GM19438 (cell line): ENCODE measurements at regions not wholly inside any gene's neighbourhood (a gene's known extent, or its start where the extent isn't known, plus 50 kb on each side); places are given as distances from the start of the nearest gene placed in this dataset.
"Not testable (repeated sequence)": the region's sequence is repeated elsewhere in the genome, so short reads cannot be mapped to it uniquely, and the experiment has no call there.

Experiments used
- ATAC-seq: cut with Tn5 transposase; IDR thresholded peaks from one replicate; pipeline ENCODE4 v1.9.1; 2021; ENCODE audit warnings: low read depth; ENCODE audit not compliant: unreplicated experiment

DNA sequence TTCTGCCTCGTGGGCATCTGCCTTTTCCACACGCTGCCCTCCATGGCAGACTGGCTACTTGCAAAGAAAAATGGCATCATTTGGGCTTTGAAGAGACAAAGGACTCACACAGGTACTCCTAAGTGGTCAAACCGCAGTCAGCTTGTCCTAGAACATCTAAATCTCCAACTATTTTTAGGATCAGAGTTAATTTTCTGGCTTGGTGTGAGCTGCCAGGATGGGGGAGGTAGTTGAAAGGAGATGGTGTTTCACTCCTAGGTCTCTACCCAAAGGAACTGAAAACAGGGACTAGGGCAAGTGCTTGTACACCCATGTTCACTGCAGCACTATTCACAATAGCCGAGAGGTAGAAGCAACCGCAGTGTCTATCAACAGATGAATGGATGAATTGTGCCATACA is 107.9 kb upstream of the ATL2 start:
- no peak for ATAC-seq

GRCh38 chr2:38483776-38484501 is 106.9 kb upstream of the ATL2 start:
- ATAC-seq: no peak

DNA sequence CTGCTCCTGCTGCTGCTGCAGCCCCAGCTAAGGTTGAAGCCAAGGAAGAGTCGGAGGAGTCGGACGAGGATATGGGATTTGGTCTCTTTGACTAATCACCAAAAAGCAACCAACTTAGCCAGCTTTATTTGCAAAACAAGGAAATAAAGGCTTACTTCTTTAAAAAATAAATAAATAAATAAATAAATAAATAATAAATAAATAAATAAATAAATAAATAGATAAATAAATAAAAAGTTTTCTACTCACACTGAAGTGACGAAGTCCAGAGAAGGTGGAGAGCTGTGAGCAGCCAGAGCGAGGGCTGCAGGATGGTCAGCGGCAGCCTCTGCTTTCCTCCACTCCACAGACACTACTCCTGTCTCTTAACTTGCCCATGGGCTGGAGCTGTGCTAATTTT is 105.6 kb upstream of the ATL2 start:
- not testable (repeated sequence) for ATAC-seq

DNA sequence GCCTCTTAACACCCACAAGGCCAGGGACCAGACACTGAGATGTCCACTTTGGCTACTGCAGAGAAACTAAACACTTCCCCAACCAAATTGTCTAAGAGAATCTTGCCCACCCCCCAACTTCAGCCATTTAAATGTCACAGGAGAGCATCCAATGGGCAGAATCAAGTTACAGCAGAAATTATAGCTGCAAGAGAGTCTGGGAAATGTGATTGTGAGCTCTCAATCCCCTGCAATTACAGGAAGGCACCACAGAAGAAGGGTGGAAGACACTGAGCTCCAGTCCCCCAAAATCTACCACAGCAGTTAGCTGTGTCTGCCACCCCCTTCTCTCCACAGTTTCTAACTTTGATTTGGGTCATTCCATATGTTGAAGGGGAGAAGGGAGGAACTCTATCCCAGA is 103.5 kb upstream of the ATL2 start:
- ATAC-seq: no peak

DNA sequence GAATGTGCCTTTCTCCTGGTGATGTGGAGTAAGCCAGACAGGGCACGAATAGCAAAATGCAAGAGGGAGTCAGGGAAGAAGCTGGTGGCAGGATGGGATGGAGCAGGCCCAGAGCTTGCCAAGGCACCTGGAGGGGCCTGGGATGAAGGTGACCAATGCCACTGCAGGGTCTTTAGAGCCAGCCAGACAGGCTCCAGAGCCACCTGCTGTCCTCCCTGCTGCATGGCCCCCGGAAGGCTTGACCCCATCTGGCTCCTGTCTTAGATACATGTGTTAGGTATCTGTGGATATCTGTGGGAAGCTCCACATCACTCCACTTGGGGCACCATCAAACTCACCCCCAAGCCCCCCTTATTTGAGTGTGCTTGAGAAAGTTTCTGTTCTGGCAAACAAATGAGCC is 99.9 kb upstream of the ATL2 start:
- no peak for ATAC-seq

DNA sequence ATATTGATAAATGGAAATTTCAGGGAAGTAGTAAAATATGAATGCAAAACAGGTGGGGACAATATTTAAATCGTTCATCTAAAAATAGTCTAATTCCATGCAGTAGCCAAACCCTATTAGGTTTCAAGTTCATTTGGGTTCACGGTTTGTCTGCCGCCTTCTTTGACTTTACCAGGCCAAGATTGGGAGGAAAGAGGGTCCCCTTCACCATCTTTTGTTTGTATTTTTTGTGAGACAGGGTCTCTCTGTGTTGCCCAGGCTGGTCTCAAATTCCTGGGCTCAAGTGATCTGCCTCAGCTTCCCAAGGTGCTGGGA is 98.5 kb upstream of the ATL2 start:
- ATAC-seq: no peak

- ATAC-seq: no peak
These were observed 97.9 kb upstream of the ATL2 start for GRCh38 chr2:38474715-38475566.

- no peak for ATAC-seq
These were observed 97.0 kb upstream of the ATL2 start for GRCh38 chr2:38474021-38474456.

GRCh38 chr2:38473333-38474005 is 96.4 kb upstream of the ATL2 start:
- ATAC-seq: no peak

DNA sequence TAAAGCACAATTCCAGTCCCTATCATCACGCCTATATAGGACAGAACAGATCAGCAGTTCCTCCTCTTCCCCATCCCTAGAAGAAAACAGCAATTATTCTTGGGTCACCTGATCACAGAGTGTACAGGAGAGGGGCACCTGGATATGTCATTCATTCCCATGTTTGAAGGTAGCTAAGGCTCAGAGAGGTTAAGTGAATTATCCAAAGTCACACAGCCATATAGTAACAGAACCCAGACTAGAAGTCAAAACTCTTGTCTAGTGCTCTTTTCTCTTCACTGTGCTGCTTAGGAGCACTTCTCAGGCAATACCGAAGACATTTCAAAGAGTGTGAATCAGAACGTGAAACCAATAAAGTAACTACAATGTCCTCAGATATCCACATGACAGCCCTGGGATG is 93.0 kb upstream of the ATL2 start:
- no peak for ATAC-seq

GRCh38 chr2:38467768-38468455 is 90.8 kb upstream of the ATL2 start:
- no peak for ATAC-seq

DNA sequence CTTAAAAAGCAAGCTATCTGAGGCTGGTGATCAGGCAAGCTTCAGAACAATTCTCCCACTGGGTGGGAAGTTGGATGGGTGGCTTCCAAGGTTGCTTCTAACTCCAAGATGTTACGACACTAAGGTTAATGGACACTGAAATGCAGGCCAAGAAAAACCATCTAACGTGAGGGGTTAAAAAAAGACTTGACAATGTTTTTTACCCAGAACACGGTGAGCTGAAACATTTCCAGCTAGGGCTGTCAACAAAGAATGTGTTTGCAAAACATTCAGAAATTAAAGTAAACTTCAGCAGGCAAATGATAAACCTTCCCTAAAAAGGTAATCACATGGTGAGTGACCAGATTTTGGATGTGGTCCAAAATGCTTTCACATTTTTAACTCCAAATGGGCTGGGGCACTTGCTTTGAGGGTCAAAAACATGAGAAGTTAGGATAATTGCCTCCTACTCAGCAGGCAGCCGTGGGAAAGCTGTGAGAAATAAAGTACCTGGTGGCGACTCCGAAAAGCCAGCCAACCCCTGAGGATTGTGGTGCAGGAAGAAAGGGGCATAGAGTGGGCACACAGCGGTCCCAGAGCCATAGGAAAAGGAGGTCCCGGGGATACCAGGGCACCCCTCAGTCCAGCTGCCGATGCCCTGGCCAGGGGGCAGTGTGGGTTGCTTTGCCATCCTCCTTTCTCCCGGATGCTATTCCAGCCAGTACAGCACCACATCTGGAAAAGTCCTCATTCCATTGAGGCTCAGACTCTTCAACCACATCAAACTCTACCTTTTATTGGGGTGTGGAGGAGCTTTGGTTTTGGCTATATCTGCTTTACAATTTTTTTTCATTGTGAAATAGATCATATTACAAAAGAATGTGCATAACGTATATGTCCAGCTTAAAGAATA is 90.0 kb upstream of the ATL2 start:
- ATAC-seq: no peak

DNA sequence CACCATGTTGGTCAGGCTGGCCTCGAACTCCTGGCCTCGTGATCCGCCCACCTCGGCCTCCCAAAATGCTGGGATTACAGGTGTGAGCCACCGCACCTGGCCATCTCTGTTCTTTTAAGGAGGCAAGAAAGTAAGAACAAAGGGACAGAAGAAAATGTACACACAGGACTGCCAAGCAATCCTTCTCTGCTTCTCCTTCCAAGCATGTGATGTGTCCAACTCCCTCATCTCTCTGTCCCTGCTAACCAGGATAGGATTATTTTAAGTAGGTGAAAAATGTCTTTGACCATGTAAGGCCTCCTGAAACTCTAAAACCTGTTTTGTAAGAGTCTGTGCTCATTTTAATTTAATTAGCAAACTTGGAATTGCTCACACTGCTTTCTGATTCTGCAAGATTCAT is 89.3 kb upstream of the ATL2 start:
- no peak for ATAC-seq

DNA sequence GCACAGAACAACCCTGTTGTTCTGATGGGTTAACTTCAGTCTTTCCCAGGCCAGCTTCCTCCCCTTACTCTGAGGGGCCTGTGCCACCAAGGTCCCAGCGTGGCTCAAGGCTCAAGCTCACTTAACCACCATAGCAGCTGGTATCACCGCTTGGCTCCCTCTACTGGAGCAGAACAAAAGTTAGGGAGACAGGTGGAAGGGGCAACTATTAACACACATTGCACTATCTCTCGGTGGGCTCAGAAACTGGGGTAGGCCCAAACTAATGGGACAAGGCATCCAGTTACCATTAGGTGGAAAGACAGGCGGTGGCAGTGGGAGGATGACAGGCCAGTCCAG is 88.7 kb upstream of the ATL2 start:
- ATAC-seq: no peak

- no peak for ATAC-seq
These were observed 88.1 kb upstream of the ATL2 start for GRCh38 chr2:38464971-38465788.

- no peak for ATAC-seq
These were observed 86.7 kb upstream of the ATL2 start for GRCh38 chr2:38463752-38464151.

DNA sequence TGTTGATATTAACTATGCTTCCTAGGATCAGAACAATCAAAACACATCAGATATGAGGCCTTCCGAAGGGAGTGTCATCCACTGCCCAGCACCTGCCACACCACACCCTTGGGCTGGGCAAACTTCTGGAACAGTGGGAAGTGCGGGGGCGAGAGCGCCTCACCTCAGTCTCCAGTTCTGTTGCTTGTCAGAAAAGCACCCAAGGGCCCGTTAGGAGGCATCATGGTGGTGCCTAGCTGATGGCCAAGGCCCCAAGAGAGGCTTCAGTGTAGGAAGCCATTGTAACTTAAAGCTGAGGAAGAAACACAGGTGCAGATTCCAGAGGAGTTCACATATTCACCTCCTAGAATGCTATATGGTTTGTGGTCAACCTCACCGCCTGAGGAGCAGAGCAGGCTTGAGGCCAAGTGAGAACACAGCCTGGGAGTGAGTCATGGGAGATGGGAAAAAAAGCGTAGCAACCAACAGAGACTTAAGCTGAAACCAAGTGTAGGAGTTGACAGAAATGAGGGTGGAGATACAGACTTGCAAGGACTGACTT is 85.1 kb upstream of the ATL2 start:
- no peak for ATAC-seq

DNA sequence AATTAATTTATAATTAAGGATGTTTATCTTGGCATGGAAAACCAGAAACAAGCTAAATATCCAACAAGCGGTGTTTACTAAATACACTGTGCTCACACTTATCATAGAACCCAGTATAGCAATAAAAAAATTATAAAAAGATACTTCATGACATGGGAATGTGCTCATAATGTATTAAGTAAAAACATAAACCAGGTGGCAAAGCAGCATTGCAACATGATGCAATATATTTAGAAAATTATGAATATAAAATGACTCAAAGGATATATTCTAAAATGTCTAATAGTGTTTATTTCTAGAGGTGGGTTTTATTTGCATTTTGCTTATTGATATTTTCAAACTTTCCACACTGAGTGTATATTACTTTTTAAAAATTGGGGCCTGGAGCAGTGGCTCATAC is 84.4 kb upstream of the ATL2 start:
- no peak for ATAC-seq

DNA sequence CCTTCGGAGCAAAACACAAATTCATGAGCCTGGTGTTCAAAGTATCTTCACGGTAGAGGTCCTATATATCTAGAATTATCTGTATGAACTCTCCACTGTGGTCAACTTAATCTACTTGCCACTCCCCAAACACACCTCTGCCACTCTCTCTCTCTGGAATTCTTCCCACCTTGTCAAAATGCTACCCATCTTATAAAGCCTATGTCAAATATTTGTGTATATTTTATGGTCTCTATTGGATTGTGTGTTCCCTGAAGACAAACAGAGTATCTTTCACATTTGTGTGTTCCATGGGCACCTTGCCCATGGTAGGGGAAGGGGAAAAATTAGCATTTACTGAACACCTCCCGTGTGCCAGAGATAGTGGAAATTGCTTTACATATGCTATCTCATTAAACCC is 83.2 kb upstream of the ATL2 start:
- no peak for ATAC-seq
